ENCODE measurements at regions not wholly inside any gene's neighbourhood (a gene's known extent, or its start where the extent isn't known, plus 50 kb on each side); places are given as distances from the start of the nearest gene placed in this dataset.
"Not testable (repeated sequence)": the region's sequence is repeated elsewhere in the genome, so short reads cannot be mapped to it uniquely, and the experiment has no call there.

DNA sequence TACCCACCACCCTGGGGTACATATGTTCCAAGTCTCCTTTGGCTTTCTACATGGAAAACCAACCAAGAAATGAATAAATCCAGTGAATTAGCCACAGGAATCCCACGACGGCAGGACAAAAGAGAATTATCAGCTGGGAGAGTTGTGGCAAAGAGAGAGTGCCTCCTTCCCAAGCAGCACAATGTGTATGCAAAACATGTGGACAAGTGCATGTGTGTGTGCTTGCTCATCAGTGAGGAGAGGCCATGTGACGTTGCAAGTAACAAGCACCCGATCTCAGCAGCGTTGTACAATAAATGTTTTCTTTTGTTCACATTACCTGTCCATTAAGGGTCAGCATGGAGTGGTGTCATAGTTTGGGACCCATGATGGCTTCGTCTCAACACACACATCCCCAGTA lies 50.0 kb upstream of the EMX2 start:
- ATAC-seq (replicated peaks in 6 of 8) = peak in 6 of 8 experiments; percentile 48 to 81 (median 62)
- in situ Hi-C loops (cut with MboI; ENCODE audit: low pct_unique_long_range_greater_than_20kb in 2 of 9, low sequenced_read_pairs in 9 of 9, unreplicated experiment in 9 of 9) = loop anchor here in 1 of 9 experiments (25.0 kb wide), 1 partner anchor 945 kb away; no protein-coding TSS in a partner anchor
- H3K4me1 ChIP-seq (replicated peaks in 1 of 2) = peaks cover 3 to 7% of the 10 kb centered on the region in 2 donors
- H3K27ac ChIP-seq = no peak overlapping the region
- 17 to 63% (median 38%) methylated on average over 1 to 6 of the region's 6 CpGs; no CpG with 5 or more reads in 2 of the 10 experiments for WGBS, 10 experiments
- H3K4me3 ChIP-seq = no peak overlapping the region

GRCh38 chr10:117488004-117488403 lies 54.5 kb upstream of the EMX2 start:
- in situ Hi-C loops (cut with MboI; ENCODE audit: low pct_unique_long_range_greater_than_20kb in 2 of 9, low sequenced_read_pairs in 9 of 9, unreplicated experiment in 9 of 9) = loop anchor here in 1 of 9 experiments (25.0 kb wide), 1 partner anchor 949 kb away; no protein-coding TSS in a partner anchor
- no peak overlapping the region for H3K4me3 ChIP-seq
- peaks cover 3 to 7% of the 10 kb centered on the region in 2 donors for H3K4me1 ChIP-seq (replicated peaks in 1 of 2)
- no peak for ATAC-seq (replicated peaks in 6 of 8)
- H3K27ac ChIP-seq = no peak overlapping the region
- WGBS, 10 experiments = 28 to 100% (median 46%) methylated on average over 1 to 7 of the region's 7 CpGs; no CpG with 5 or more reads in 1 of the 10 experiments

DNA sequence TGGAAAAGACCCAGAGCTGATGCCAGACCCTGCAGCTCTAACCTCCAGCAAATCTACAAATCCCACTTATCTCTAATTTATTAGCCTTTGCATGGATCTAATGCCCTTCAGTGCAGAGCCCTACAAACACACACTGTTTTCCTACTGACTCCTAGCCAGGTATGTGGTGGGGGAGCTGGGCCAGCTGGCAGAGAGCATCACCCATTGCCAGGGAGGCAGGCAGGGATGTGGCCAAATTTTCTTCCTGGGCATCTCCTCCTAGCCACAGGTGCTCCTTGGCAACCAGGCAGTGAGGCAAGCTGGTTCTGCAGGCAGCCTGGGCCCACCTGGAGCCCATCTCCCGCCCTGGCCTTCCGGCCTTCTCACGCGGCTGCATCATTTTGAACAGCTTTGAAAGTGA lies 55.9 kb upstream of the EMX2 start:
- in situ Hi-C loops (cut with MboI; ENCODE audit: low pct_unique_long_range_greater_than_20kb in 2 of 9, low sequenced_read_pairs in 9 of 9, unreplicated experiment in 9 of 9) = loop anchor here in 1 of 9 experiments (25.0 kb wide), 1 partner anchor 951 kb away; no protein-coding TSS in a partner anchor
- H3K4me1 ChIP-seq (replicated peaks in 1 of 2) = peaks cover 0 to 5% of the 10 kb centered on the region in 2 donors
- WGBS, 10 experiments = 95 to 100% (median 100%) methylated on average over 1 to 4 of the region's 4 CpGs; no CpG with 5 or more reads in 5 of the 10 experiments
- H3K4me3 ChIP-seq = no peak overlapping the region
- H3K27ac ChIP-seq = no peak overlapping the region
- no peak for ATAC-seq (replicated peaks in 6 of 8)

DNA sequence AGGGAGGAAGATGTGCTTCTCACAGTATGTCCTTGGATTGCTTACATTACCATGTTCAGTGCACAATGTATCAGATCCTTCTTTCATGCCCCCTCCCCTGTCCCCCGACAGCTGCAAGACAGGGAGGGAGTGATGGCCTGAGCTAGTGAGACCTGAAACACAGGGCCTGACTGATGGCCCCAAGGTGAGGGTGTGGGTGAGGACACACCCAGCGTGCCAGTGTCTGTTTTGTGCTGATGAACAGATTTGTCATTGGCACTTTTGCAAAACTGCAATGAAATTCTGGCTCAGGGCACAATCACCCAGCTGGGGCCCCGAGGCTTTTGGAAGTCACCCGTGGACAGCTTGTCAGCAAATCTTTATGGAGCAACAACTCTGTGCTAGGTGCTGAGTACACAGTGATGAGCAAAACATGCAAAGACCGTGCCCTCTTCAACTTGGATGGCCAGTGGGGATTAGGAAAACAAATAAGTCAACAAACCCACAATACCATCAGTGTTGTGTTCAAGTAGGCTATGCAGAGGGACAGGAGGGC lies 59.4 kb upstream of the EMX2 start:
- in situ Hi-C loops (cut with MboI; ENCODE audit: low pct_unique_long_range_greater_than_20kb in 2 of 9, low sequenced_read_pairs in 9 of 9, unreplicated experiment in 9 of 9) = loop anchor here in 1 of 9 experiments (25.0 kb wide), 1 partner anchor 954 kb away; no protein-coding TSS in a partner anchor
- no peak overlapping the region for H3K4me3 ChIP-seq
- H3K27ac ChIP-seq = no peak overlapping the region
- 0 to 77% (median 50%) methylated on average over 1 to 5 of the region's 5 CpGs; no CpG with 5 or more reads in 2 of the 10 experiments for WGBS, 10 experiments
- peaks cover 0 to 3% of the 10 kb centered on the region in 2 donors for H3K4me1 ChIP-seq (replicated peaks in 1 of 2)
- ATAC-seq (replicated peaks in 6 of 8) = peak in 1 of 8 experiments; percentile 83

DNA sequence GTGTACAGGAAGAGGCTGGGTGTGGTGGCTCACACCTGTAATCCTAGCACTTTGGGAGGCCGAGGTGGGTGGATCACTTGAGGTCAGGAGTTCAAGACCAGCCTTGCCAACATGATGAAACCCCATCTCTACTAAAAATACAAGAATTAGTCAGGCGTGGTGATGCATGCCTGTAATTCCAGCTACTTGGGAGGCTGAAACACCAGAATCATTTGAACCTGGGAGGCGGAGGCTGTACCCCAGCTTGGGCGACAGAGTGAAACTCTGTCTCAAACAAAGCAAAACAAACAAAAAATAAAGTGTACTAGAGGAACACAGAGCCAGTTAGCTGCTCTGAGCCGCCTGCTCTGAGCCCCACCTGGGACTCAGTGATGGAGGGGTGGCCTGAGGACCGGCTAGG lies 61.5 kb upstream of the EMX2 start:
- 54 to 100% (median 76%) methylated on average over 1 to 5 of the region's 6 CpGs; no CpG with 5 or more reads in 3 of the 10 experiments for WGBS, 10 experiments
- not testable (repeated sequence) for H3K4me3 ChIP-seq; ATAC-seq (replicated peaks in 6 of 8); H3K27ac ChIP-seq; H3K4me1 ChIP-seq (replicated peaks in 1 of 2)
- in situ Hi-C loops (cut with MboI; ENCODE audit: low pct_unique_long_range_greater_than_20kb in 2 of 9, low sequenced_read_pairs in 9 of 9, unreplicated experiment in 9 of 9) = loop anchor here in 1 of 9 experiments (25.0 kb wide), 1 partner anchor 956 kb away; no protein-coding TSS in a partner anchor

- H3K27ac ChIP-seq = no peak overlapping the region
- H3K4me3 ChIP-seq = no peak overlapping the region
- no peak for ATAC-seq (replicated peaks in 6 of 8)
- WGBS, 10 experiments = 50% methylated on average over 1 of the region's 1 CpG; no CpG with 5 or more reads in 9 of the 10 experiments
- H3K4me1 ChIP-seq (replicated peaks in 1 of 2) = no peaks in the 10 kb centered on the region
- in situ Hi-C loops (cut with MboI; ENCODE audit: low pct_unique_long_range_greater_than_20kb in 2 of 9, low sequenced_read_pairs in 9 of 9, unreplicated experiment in 9 of 9) = loop anchor here in 1 of 9 experiments (25.0 kb wide), 1 partner anchor 957 kb away; no protein-coding TSS in a partner anchor
Observed at GRCh38 chr10:117480097-117480496, 62.4 kb upstream of the EMX2 start.

DNA sequence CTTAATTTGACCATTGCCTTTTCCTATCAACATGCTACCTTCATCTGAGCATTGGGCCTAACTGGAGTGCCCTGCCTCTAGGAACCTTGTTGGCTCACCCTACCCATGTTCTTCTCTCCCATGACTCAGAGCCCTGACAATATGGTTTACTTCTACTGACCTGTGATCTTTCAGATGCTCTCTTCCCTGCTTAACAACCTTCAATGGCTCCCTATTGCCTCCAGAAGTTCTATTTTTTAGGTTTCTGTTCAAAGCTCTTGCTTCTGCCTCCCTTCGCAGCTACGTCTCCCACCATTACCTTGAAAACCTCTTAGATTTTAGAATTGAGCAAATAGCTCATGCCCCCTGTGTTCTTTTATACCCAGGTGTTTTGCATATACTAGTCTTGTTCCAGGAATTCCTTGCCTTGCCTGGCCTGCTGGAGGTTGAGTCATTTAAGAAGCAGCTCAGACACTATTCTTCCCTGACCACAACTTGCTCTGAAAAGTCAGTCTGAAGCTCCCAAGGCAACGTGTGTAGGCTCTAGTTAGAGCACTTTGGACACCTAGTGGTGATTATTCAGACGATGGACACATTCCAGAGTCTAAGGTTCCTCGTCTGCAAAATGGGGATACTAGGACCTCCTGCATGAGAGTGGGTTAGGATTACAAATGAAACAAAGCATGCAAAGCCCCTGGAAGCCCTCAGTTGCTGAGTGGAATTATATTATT lies 64.4 kb upstream of the EMX2 start:
- 0 to 100% (median 70%) methylated on average over 1 to 5 of the region's 5 CpGs; no CpG with 5 or more reads in 3 of the 10 experiments for WGBS, 10 experiments
- Histone ChIP-seq H3K4me1 (replicated peaks in 1 of 2) (no peaks in the 10 kb centered on the region), H3K4me3 (no peak overlapping the region), H3K27ac (no peak overlapping the region)
- ATAC-seq (replicated peaks in 6 of 8) = peak in 3 of 8 experiments; percentile 68 to 88 (median 87)
- in situ Hi-C loops (cut with MboI; ENCODE audit: low pct_unique_long_range_greater_than_20kb in 2 of 9, low sequenced_read_pairs in 9 of 9, unreplicated experiment in 9 of 9) = loop anchor here in 1 of 9 experiments (25.0 kb wide), 1 partner anchor 959 kb away; no protein-coding TSS in a partner anchor

GRCh38 chr10:117477211-117477947 lies 65.2 kb upstream of the EMX2 start:
- Histone ChIP-seq H3K27ac (no peak overlapping the region), H3K4me3 (no peak overlapping the region), H3K4me1 (replicated peaks in 1 of 2) (no peaks in the 10 kb centered on the region)
- in situ Hi-C loops (cut with MboI; ENCODE audit: low pct_unique_long_range_greater_than_20kb in 2 of 9, low sequenced_read_pairs in 9 of 9, unreplicated experiment in 9 of 9) = loop anchor here in 1 of 9 experiments (25.0 kb wide), 1 partner anchor 960 kb away; no protein-coding TSS in a partner anchor
- no peak for ATAC-seq (replicated peaks in 6 of 8)
- WGBS, 10 experiments = 0 to 67% (median 39%) methylated on average over 1 to 2 of the region's 2 CpGs; no CpG with 5 or more reads in 6 of the 10 experiments

GRCh38 chr10:117476716-117477115 lies 65.8 kb upstream of the EMX2 start:
- WGBS, 10 experiments = 29 to 94% (median 61%) methylated on average over 1 to 3 of the region's 3 CpGs; no CpG with 5 or more reads in 3 of the 10 experiments
- in situ Hi-C loops (cut with MboI; ENCODE audit: low pct_unique_long_range_greater_than_20kb in 2 of 9, low sequenced_read_pairs in 9 of 9, unreplicated experiment in 9 of 9) = loop anchor here in 1 of 9 experiments (25.0 kb wide), 1 partner anchor 961 kb away; no protein-coding TSS in a partner anchor
- Histone ChIP-seq H3K4me3 (no peak overlapping the region), H3K27ac (no peak overlapping the region), H3K4me1 (replicated peaks in 1 of 2) (no peaks in the 10 kb centered on the region)
- no peak for ATAC-seq (replicated peaks in 6 of 8)

DNA sequence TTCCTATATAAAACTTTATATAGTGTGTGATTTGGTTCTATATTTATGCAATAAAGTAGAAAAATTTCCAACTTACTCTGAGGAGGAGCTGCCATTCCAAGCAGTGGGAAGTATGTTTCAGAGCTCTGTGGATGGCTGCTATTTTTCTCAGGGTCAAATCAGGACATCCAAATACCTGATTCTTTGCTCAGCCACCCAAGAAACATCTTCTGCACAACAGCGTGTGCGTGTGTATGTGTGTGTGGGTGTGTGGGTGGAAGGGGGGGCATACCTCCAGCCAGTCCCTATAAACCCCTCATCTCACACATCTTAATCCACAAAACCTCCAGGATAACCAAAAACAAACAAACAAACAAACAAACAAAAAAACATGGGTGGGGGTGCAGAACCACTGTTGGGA lies 66.3 kb upstream of the EMX2 start:
- in situ Hi-C loops (cut with MboI; ENCODE audit: low pct_unique_long_range_greater_than_20kb in 2 of 9, low sequenced_read_pairs in 9 of 9, unreplicated experiment in 9 of 9) = loop anchor here in 1 of 9 experiments (25.0 kb wide), 1 partner anchor 961 kb away; no protein-coding TSS in a partner anchor
- no peak for ATAC-seq (replicated peaks in 6 of 8)
- Histone ChIP-seq H3K4me3 (no peak overlapping the region), H3K4me1 (replicated peaks in 1 of 2) (no peaks in the 10 kb centered on the region), H3K27ac (no peak overlapping the region)
- 0 to 100% (median 96%) methylated on average over 1 to 2 of the region's 2 CpGs; no CpG with 5 or more reads in 6 of the 10 experiments for WGBS, 10 experiments

GRCh38 chr10:117472872-117473271 lies 69.7 kb upstream of the EMX2 start:
- 60 to 94% (median 82%) methylated on average over 1 to 3 of the region's 3 CpGs; no CpG with 5 or more reads in 4 of the 10 experiments for WGBS, 10 experiments
- Histone ChIP-seq H3K27ac (no peak overlapping the region), H3K4me3 (no peak overlapping the region), H3K4me1 (replicated peaks in 1 of 2) (no peaks in the 10 kb centered on the region)
- ATAC-seq (replicated peaks in 6 of 8) = no peak
- in situ Hi-C loops (cut with MboI; ENCODE audit: low pct_unique_long_range_greater_than_20kb in 2 of 9, low sequenced_read_pairs in 9 of 9, unreplicated experiment in 9 of 9) = no loop called here

DNA sequence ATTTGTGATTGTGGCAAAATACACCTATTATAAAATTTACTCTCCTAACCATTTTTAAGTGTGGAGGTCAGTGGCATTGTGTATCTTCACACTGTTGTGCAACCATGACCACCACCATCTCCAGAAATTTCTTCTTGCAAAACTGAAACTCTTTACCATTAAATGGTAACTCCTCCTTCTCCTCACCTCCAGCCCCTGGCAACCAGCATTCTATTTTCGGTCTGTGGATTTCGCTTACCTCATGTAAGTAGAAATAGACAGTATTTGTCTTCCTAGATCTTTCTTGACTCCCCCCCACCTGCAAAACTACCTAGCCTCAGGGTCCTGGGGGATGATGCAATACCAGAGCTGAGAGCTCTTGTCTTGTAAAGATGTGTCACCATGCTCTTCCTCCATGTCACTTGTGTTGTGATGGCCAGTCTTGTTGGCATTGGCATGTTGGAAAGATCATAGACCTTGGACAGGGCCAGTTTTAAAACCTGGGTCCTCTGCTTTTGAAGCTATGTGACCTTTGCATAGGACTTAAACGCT lies 71.1 kb upstream of the EMX2 start:
- in situ Hi-C loops (cut with MboI; ENCODE audit: low pct_unique_long_range_greater_than_20kb in 2 of 9, low sequenced_read_pairs in 9 of 9, unreplicated experiment in 9 of 9) = no loop called here
- no peak overlapping the region for H3K4me3 ChIP-seq
- 33 to 100% (median 87%) methylated on average over 1 to 3 of the region's 3 CpGs; no CpG with 5 or more reads in 3 of the 10 experiments for WGBS, 10 experiments
- no peak for ATAC-seq (replicated peaks in 6 of 8)
- no peaks in the 10 kb centered on the region for H3K4me1 ChIP-seq (replicated peaks in 1 of 2)
- H3K27ac ChIP-seq = no peak overlapping the region
